Bronchial epithelial cell (primary cell): ENCODE measurements at regions not wholly inside any gene's neighbourhood (a gene's known extent, or its start where the extent isn't known, plus 50 kb on each side); places are given as distances from the start of the nearest gene placed in this dataset.

Experiments
- DNase-seq: peaks from one replicate; pipeline ENCODE4 v3.0.0-alpha.2; 2010; ENCODE audit warnings: low read depth
- FAIRE-seq: peaks from 2 replicates; lab custom pipeline; 2011; peaks lifted over from hg19 to GRCh38; lab: Jason Lieb, UNC
- H3K27me3 ChIP-seq: 2 replicates; pipeline ENCODE4 v1.5.1; 2011; ENCODE audit warnings: low read length; ENCODE audit not compliant: control insufficient read depth, insufficient read depth
- H3K36me3 ChIP-seq: 2 replicates; pipeline ENCODE4 v1.5.1; 2011; ENCODE audit warnings: low read length; ENCODE audit not compliant: control insufficient read depth, insufficient read depth
- H3K4me3 ChIP-seq: 2 replicates; pipeline ENCODE4 v1.5.1; 2011; ENCODE audit warnings: mild to moderate bottlenecking, low read depth, low read length, control low read depth
- CTCF ChIP-seq: IDR thresholded peaks from 2 replicates; pipeline ENCODE4 v1.5.1; 2011; ENCODE audit warnings: mild to moderate bottlenecking, moderate library complexity, low read length, control low read depth, inconsistent platforms; ENCODE audit not compliant: insufficient read depth, severe bottlenecking

- FAIRE-seq (no peak), DNase-seq (peak; percentile 87)
- TF ChIP-seq CTCF = no peak
- no peaks in the 10 kb centered on the region for H3K36me3 ChIP-seq
- H3K27me3 ChIP-seq = no peaks in the 10 kb centered on the region
- no peak overlapping the region for H3K4me3 ChIP-seq
These were observed 301.4 kb downstream of the AHR start for GRCh38 chr7:17599733-17600339.

DNA sequence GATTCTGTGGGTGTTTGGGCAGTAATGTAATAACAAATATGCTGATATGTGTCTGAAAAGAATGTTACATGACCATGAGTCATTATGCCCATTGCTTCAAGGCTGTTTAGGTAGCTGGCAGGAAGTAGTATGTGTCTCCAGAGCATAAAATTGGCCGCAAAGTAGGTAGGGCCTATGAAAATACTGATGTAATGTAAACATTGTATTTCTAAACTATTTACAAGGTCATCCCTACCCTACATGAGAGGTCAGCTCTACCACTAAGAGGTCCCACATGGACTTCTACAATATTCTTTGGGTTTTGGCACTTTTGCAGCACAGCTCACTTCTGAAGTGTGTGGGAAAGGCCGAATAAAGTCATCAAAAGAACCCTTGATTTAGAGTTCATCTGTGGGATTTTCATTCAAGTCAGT, 301.9 kb downstream of the AHR start:
- FAIRE-seq = peak; percentile 90
- peak; percentile 99 for DNase-seq
- no peak for TF ChIP-seq CTCF
- Histone ChIP-seq H3K36me3 (no peaks in the 10 kb centered on the region), H3K27me3 (no peaks in the 10 kb centered on the region), H3K4me3 (no peak overlapping the region)

GRCh38 chr7:17601921-17602320, 303.5 kb downstream of the AHR start:
- FAIRE-seq (no peak), DNase-seq (peak; percentile 38)
- Histone ChIP-seq H3K4me3 (no peak overlapping the region), H3K36me3 (no peaks in the 10 kb centered on the region), H3K27me3 (no peaks in the 10 kb centered on the region)
- no peak for TF ChIP-seq CTCF

DNA sequence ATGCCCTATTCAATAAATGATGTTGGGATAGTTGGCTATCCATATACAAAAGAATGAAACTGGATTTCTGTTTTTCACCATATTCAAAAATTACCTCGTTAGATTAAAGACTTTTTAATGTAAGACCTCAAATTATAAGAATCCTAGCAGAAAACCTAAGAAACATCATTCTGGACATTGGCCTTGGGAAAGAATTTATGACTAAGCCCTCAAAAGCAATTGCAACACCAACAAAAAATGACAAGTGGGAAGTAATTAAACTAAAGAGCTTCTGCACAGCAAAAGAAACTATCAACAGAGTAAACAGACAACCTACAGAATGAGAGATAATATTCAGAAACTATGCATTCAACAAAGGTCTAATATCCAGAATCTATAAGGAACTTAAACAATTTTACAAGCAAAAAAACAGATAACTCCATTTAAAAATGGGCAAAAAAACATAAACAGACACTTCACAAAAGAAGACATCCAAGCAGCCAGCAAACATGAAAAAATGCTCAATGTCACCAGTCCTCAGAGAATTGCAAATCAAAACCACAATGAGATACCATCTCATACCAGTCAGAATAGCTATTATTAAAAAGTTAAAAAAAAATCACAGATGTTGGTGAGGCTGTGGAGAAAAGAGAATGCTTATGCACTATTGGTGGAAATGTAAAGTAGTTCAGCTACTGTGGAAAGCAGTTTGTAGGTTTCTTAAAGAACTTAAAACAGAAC, 309.8 kb downstream of the AHR start:
- FAIRE-seq = no peak

DNA sequence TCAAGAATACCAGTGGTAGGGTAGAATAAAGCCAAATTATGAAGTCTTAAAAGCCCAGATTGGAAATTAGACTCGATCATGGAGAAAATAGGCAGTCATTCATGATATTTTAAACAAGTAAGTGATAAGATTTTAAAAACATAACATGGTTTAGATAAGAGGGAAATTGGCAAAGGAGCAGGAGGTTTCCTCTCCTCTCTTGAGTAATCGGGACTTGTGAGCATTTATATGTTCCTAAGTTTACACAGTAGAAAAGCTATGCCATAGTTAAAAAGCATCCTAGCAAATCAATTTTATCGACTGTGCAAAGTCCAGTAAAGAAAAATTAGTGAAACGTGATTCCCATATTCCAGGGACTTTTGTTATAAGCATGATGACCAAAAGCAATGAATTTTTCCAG, 313.2 kb downstream of the AHR start:
- H3K4me3 ChIP-seq = no peak overlapping the region
- FAIRE-seq = no peak
- no peaks in the 10 kb centered on the region for H3K27me3 ChIP-seq
- TF ChIP-seq CTCF = no peak
- no peaks in the 10 kb centered on the region for H3K36me3 ChIP-seq
- no peak for DNase-seq

More for the DNA sequence above, 309.8 kb downstream of the AHR start:
- peak; percentile 45 for DNase-seq
- no peak for TF ChIP-seq CTCF
- no peak overlapping the region for H3K4me3 ChIP-seq
- H3K27me3 ChIP-seq = no peaks in the 10 kb centered on the region
- H3K36me3 ChIP-seq = no peaks in the 10 kb centered on the region
